A673 (cell line): ENCODE measurements at regions not wholly inside any gene's neighbourhood (a gene's known extent, or its start where the extent isn't known, plus 50 kb on each side); places are given as distances from the start of the nearest gene placed in this dataset.

ENCODE experiments used
- CTCF ChIP-seq: fragments of 300-800, 200-600 bp; sonication (generic); conservative IDR thresholded peaks from 2 replicates; pipeline ENCODE4 v1.5.1; 2017; ENCODE audit warnings: low read depth, mild to moderate bottlenecking, antibody characterized with exemption, low read length, moderate library complexity, mixed read lengths
- EZH2 ChIP-seq: fragments of 200-600 bp; sonication (generic); IDR thresholded peaks from 2 replicates; pipeline ENCODE4 v1.6.1; 2017; ENCODE audit warnings: borderline replicate concordance, low read depth, mild to moderate bottlenecking, mixed read lengths, antibody characterized with exemption, low read length; ENCODE audit not compliant: poor library complexity, severe bottlenecking

DNA sequence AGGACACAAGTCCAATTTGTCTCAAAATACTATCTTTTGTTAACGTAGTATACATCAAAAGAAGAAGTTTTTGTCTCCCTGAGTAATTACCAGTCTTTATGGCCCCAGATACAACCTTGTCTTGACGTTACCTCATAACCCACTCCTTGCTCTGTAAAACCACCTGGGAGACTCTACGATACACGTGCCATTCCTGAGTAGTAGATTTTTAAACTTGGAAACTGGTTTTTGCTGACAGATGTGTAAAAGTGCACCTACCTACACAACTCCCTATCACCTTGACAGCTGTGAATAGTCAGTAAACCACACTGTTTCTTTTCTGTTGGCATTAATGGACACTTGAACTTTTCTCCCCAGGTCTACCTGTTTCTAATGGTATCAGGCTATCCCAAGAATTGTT, 51.7 kb upstream of the RARB start:
- TF ChIP-seq CTCF (no peak), EZH2 (no peak)
